GM13976 (cell line): ENCODE measurements at regions not wholly inside any gene's neighbourhood (a gene's known extent, or its start where the extent isn't known, plus 50 kb on each side); places are given as distances from the start of the nearest gene placed in this dataset.

ENCODE experiments used
- DNase-seq: peaks from one replicate; pipeline ENCODE4 v3.0.0; 2012; ENCODE audit warnings: low spot score
- CTCF ChIP-seq: IDR thresholded peaks from 2 replicates; pipeline ENCODE4 v1.5.1; 2012; ENCODE audit warnings: borderline replicate concordance, mild to moderate bottlenecking; ENCODE audit not compliant: insufficient read depth; ENCODE audit errors: extremely low read depth, missing control alignments, control extremely low read depth
- in situ Hi-C: fragments of 300-500 bp; cut with MboI; formaldehyde crosslinking; loops from one replicate; pipeline ENCODE4 v1.12.0; 2022; ENCODE audit warnings: low sequenced_read_pairs, mixed read lengths, inconsistent platforms; ENCODE audit not compliant: unreplicated experiment

- in situ Hi-C loops, result no loop called here
- no peak for DNase-seq
- no peak for TF ChIP-seq CTCF
These were observed 165.5 kb downstream of the TLR4 start for GRCh38 chr9:117869712-117870111.

DNA sequence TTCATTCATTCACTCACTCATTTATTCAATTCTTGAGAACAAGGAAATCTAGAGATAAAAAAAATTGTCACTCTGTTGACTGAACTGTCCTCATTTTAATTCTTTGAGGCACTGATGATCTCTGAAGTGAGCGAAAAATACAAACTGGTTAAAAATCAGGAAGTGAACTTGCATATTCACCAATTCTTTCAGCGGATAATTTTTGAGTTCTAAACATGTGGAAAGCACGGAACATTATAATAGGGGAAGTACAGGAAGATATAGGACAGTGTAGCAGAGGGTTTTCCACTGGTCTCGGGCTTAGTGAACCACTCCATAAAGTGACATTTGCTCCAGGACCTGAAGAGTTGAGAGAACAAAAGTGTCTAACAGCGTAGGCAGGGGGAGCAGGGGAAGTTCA, 169.5 kb downstream of the TLR4 start:
- DNase-seq, result no peak
- TF ChIP-seq CTCF, result no peak
- in situ Hi-C loops, result no loop called here

GRCh38 chr9:117875886-117876285, 171.7 kb downstream of the TLR4 start:
- in situ Hi-C loops, result no loop called here
- no peak for TF ChIP-seq CTCF
- no peak for DNase-seq

DNA sequence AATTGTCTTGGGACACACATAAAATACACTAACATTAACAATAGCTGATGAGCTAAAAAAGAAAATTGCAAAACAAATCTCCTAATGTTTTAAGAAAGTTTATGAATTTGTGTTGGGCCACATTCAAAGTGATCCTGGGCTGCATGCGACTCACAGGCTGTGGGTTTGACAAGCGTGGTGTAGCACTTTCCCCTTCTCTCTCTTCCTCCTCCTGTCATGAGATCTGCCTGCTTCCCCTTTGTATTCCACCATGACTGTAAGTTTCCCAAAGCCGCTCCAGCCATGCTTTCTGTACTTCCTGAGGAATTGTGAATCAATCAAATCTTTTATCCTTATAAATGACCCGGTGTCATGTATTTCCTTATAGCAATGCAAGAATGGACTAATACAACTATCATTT, 178.0 kb downstream of the TLR4 start:
- DNase-seq, result no peak
- in situ Hi-C loops, result no loop called here
- no peak for TF ChIP-seq CTCF

- no peak for DNase-seq
- in situ Hi-C loops, result no loop called here
- no peak for TF ChIP-seq CTCF
These were observed 182.4 kb downstream of the TLR4 start for GRCh38 chr9:117886616-117887015.

DNA sequence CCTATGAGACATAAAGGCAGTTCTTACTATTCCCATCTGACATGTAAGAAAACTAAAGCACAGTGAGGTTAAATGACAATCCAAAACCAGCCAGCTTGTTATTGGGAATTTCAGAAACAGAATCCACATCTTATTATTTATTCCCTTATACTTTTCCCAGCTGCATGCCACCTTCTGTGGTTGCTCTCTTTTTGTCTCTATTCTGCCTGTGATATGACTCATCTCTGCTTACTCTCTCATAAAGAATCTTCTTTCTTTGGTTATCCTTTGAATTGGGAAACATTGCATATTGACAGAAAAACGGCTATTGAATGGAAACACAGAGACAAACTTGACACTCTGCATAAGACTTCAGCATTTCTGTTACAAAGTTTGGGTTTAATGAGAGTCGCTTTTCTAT, 183.2 kb downstream of the TLR4 start:
- no peak for DNase-seq
- TF ChIP-seq CTCF, result no peak
- in situ Hi-C loops, result no loop called here

- no peak for TF ChIP-seq CTCF
- in situ Hi-C loops, result no loop called here
- DNase-seq, result no peak
These were observed 183.7 kb downstream of the TLR4 start for GRCh38 chr9:117887941-117888340.
